DOHH2 (cell line): ENCODE measurements at regions not wholly inside any gene's neighbourhood (a gene's known extent, or its start where the extent isn't known, plus 50 kb on each side); places are given as distances from the start of the nearest gene placed in this dataset.

Source experiments
- CTCF ChIP-seq: fragments of 200-600 bp; sonication (generic); IDR thresholded peaks from one replicate; pipeline ENCODE4 v1.5.1; 2014; ENCODE audit warnings: antibody characterized with exemption, mild to moderate bottlenecking, low read depth, low read length; ENCODE audit not compliant: poor library complexity, severe bottlenecking
- EZH2phosphoT487 ChIP-seq: fragments of 200-600 bp; sonication (generic); IDR thresholded peaks from 2 replicates; pipeline ENCODE4 v1.6.1; 2017; ENCODE audit warnings: borderline replicate concordance, mild to moderate bottlenecking, antibody characterized with exemption, low read length, moderate library complexity, mixed read lengths

GRCh38 chr1:36580524-36580923, 97.8 kb upstream of the CSF3R start:
- no peak for TF ChIP-seq CTCF
- no peak for TF ChIP-seq EZH2phosphoT487
